Psoas muscle (tissue), 7 donors: ENCODE measurements at regions not wholly inside any gene's neighbourhood (a gene's known extent, or its start where the extent isn't known, plus 50 kb on each side); places are given as distances from the start of the nearest gene placed in this dataset.
"Not testable (repeated sequence)": the region's sequence is repeated elsewhere in the genome, so short reads cannot be mapped to it uniquely, and the experiment has no call there.

Source experiments
- ATAC-seq, 4 donors: fragments of 200-7000 bp; cut with Tn5 transposase; one replicate each; pipeline ENCODE4 v1.9.1; 2020; ENCODE audit warnings: moderate library complexity in 3 of 4, mild to moderate bottlenecking in 2 of 4
- DNase-seq, 2 donors: peaks; one replicate each; pipeline ENCODE4 v3.0.0-alpha.2; 2020
- H3K27ac ChIP-seq: fragments of 200-600 bp; one replicate; pipeline ENCODE4 v1.8.0; 2022
- H3K27me3 ChIP-seq, 3 donors: fragments of 200-600 bp in 1 of 3; one replicate each; pipeline versions ENCODE4 v1.6.1 to v1.8.0; 2013 to 2022; ENCODE audit warnings: low read length in 2 of 3, mild to moderate bottlenecking in 2 of 3, moderate library complexity in 1 of 3; ENCODE audit not compliant: insufficient read depth in 3 of 3
- H3K36me3 ChIP-seq, 2 donors: fragments of 200-600 bp in 1 of 2; one replicate each; pipeline versions ENCODE4 v1.6.1 to v1.8.0; 2013 to 2022; ENCODE audit warnings: low read depth in 1 of 2, mild to moderate bottlenecking in 1 of 2, moderate library complexity in 1 of 2; ENCODE audit not compliant: insufficient read depth in 1 of 2
- H3K4me1 ChIP-seq: fragments of 200-600 bp; one replicate; pipeline ENCODE4 v1.8.0; 2022
- H3K4me3 ChIP-seq: fragments of 200-600 bp; one replicate; pipeline ENCODE4 v1.8.0; 2022; ENCODE audit warnings: mild to moderate bottlenecking
- H3K9me3 ChIP-seq: fragments of 200-600 bp; one replicate; pipeline ENCODE4 v1.8.0; 2022
- WGBS, 3 donors: extraction: QIAGEN DNeasy Blood & Tissue Kit; methylation state at CpG; one replicate each; pipeline versions ENCODE4 v1.1.6 to v1.1.7; 2013; 5-methylcytosine and 5-hydroxymethylcytosine counted together
- intact Hi-C, 2 donors: fragments of 100-400 bp; cut with DNase I; formaldehyde crosslinking; loops; one replicate each; pipeline versions ENCODE4 v1.11.0 to v1.14.2; 2022
- TF ChIP-seq, protein P1 (sequence below): fragments of 200-600 bp; IDR thresholded peaks from one replicate; pipeline ENCODE4 v1.8.0; 2022; ENCODE audit warnings: antibody characterized with exemption
- donor health status: healthy with polysubstance abuse.
- donor health status: DM: no; HTN: no; CAD: no; lungs with moderate emphysema.
- donor health status: Bipolar disorder and iron deficiency.
- donor health status: healthy.
- donor health status: DM: yes; HTN: yes; CAD: no.
- donor health status: DM: no; HTN: no; CAD: no.
- donor health status: DM: yes; HTN: yes; CAD: no.

DNA sequence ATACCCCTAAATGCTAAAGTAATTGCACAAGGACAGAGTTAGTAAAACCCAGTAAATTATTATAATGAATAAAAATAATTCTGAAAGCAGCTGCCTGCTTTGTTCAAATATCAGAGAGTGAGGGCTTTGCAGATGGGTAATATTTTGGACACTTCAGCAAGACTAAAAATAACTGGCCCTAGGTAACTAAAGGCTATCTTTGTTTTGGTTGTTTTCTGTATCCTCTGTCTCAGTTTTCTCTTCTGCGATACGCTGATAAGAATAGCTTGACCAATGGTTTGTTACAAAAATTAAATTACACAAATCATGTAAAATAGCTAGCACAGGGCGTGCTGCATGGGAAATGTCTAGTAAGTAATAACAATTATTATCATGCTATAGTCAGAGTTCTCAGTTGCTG, 204.7 kb downstream of the FGFR2 start:
- whole genome bisulfite sequencing, 3 donors, result 73 to 84% (median 75%) methylated on average over 3 of the region's 3 CpGs
- Histone ChIP-seq H3K27me3 (no peaks in the 10 kb centered on the region), H3K9me3 (no peaks in the 10 kb centered on the region), H3K4me3 (no peak overlapping the region), H3K36me3 (no peaks in the 10 kb centered on the region), H3K4me1 (no peaks in the 10 kb centered on the region), H3K27ac (no peak overlapping the region)
- ATAC-seq (no peak), DNase-seq (no peak)
- intact Hi-C loops, result no loop called here
- TF ChIP-seq, protein P1, sequence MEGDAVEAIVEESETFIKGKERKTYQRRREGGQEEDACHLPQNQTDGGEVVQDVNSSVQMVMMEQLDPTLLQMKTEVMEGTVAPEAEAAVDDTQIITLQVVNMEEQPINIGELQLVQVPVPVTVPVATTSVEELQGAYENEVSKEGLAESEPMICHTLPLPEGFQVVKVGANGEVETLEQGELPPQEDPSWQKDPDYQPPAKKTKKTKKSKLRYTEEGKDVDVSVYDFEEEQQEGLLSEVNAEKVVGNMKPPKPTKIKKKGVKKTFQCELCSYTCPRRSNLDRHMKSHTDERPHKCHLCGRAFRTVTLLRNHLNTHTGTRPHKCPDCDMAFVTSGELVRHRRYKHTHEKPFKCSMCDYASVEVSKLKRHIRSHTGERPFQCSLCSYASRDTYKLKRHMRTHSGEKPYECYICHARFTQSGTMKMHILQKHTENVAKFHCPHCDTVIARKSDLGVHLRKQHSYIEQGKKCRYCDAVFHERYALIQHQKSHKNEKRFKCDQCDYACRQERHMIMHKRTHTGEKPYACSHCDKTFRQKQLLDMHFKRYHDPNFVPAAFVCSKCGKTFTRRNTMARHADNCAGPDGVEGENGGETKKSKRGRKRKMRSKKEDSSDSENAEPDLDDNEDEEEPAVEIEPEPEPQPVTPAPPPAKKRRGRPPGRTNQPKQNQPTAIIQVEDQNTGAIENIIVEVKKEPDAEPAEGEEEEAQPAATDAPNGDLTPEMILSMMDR, result no peak

DNA sequence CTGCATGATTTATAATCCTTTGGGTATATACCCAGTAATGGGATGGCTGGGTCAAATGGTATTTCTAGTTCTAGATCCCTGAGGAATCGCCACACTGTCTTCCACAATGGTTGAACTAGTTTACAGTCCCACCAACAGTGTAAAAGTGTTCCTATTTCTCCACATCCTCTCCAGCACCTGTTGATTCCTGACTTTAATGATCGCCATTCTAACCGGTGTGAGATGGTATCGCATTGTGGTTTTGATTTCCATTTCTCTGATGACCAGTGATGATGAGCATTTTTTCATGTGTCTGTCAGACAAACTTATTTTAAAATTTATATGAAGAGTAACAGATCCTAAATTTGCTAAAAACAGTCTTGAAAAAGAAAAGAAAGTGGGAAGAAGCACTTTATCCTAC, 197.7 kb downstream of the FGFR2 start:
- H3K4me1 ChIP-seq, H3K27me3 ChIP-seq, intact Hi-C loops, H3K9me3 ChIP-seq, ATAC-seq, H3K27ac ChIP-seq, H3K36me3 ChIP-seq, H3K4me3 ChIP-seq, DNase-seq: not testable (repeated sequence)
- WGBS, 3 donors, result 93 to 95% (median 95%) methylated on average over 3 of the region's 4 CpGs

DNA sequence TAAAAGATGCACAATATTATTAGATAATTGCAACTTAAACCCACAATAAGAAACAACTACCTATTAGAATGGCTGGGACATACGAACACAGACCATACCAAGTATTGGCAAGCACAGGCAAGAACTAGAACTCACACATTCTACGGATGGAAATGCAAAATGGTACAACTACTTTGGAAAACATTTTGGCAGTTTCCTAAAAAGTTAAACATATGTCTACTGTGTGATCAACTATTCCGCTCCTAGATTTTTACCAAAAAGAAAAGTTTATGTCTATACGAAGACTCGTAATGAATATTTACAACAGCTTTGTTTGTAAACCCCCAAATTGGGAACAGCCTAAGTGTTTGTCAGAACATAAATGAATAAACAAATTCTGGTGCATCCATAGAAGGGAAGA, 194.7 kb downstream of the FGFR2 start:
- no peaks in the 10 kb centered on the region for H3K27me3 ChIP-seq
- no peaks in the 10 kb centered on the region for H3K9me3 ChIP-seq
- TF ChIP-seq, protein P1, result no peak
- H3K36me3 ChIP-seq, result no peaks in the 10 kb centered on the region
- no peak overlapping the region for H3K27ac ChIP-seq
- H3K4me3 ChIP-seq, result no peak overlapping the region
- no peaks in the 10 kb centered on the region for H3K4me1 ChIP-seq
- ATAC-seq (no peak), DNase-seq (no peak)
- intact Hi-C loops, result no loop called here
- 91 to 93% (median 92%) methylated on average over 5 of the region's 5 CpGs for WGBS, 3 donors

DNA sequence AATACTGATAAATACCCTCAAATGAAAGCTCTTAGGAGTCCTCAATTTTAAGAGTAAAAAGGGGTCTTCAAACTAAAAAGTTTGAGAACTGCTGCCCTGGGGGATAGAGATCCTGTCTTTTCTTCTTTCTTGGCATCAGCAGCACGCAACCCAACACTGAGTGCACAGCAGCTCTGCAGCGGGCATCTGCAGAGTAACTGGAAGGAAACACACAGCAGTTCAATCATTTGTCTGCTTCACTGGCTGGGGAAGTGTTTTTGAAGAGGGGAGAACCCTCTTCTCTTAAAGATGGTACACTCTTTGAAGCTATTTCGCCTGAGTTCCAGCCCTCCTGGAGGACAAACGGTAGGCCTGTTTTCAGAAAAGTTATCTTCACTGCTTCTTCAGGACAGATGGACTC, 193.6 kb downstream of the FGFR2 start:
- H3K4me3 ChIP-seq, result no peak overlapping the region

DNA sequence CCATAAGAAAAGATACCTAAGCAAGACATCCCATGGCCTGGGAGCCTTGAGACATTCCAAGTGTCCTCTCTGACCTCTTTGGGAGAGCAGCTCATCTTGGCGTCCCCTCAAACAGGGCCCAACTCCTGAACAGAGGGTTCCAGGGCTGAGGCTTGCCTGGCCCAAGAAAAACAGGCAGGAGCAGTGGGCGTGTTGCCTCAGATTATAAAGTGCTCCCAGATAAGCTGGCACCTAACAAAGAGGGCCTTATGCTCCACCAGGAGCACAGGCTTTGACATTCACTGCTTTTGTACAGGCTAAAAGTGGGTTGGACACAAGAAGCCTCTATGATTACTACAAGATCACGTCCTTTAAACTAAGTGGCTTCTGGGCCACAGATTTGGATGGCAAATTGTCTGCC, 193.1 kb downstream of the FGFR2 start:
- no peaks in the 10 kb centered on the region for H3K4me1 ChIP-seq
- H3K27ac ChIP-seq, result no peak overlapping the region
- no peak for ATAC-seq
- no peaks in the 10 kb centered on the region for H3K27me3 ChIP-seq
- no peak overlapping the region for H3K4me3 ChIP-seq
- intact Hi-C loops, result no loop called here
- DNase-seq, result no peak
- TF ChIP-seq, protein P1, result no peak
- no peaks in the 10 kb centered on the region for H3K9me3 ChIP-seq
- H3K36me3 ChIP-seq, result no peaks in the 10 kb centered on the region
- 53 to 66% (median 58%) methylated on average over 3 of the region's 3 CpGs for WGBS, 3 donors

More for the DNA sequence above, 193.6 kb downstream of the FGFR2 start:
- TF ChIP-seq, protein P1, result no peak
- Histone ChIP-seq H3K27ac (no peak overlapping the region), H3K4me1 (no peaks in the 10 kb centered on the region), H3K36me3 (no peaks in the 10 kb centered on the region), H3K9me3 (no peaks in the 10 kb centered on the region), H3K27me3 (no peaks in the 10 kb centered on the region)
- WGBS, 3 donors, result 80 to 84% (median 82%) methylated on average over 4 of the region's 4 CpGs
- intact Hi-C loops, result no loop called here
- ATAC-seq (no peak), DNase-seq (no peak)
